Stimulated activated naive CD4-positive, alpha-beta T cell (primary cell): ENCODE measurements at regions not wholly inside any gene's neighbourhood (a gene's known extent, or its start where the extent isn't known, plus 50 kb on each side); places are given as distances from the start of the nearest gene placed in this dataset.

Source experiments
- DNase-seq, 6 experiments: peaks; one replicate each; lab custom pipeline; 2025; lab: John Stamatoyannopoulos, UW

DNA sequence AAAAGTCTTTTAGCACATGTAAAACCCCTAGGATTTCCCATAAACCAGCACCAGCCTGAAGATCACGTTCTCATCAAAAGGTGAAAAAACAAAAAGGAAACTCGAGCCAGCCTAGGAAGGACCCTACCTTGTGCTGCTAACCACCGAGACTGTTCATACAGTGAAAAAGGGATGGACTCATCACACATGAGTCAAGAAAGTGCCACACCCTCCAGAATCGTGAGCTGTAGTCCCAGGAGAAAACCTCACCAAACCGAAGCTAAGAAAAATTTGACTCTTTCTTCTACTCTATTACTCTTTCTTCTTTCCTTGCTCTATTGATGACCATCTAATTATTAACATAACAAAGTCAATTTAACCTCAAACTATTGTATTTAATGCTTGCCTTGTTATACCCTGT lies 124.8 kb upstream of the USP9Y start:
- no peak for DNase-seq

- peak in 2 of 6 experiments; percentile 0 to 42 for DNase-seq
Observed at GRCh38 chrY:12593532-12594216, 107.4 kb upstream of the USP9Y start.

GRCh38 chrY:12598783-12599182 lies 102.2 kb upstream of the USP9Y start:
- DNase-seq: peak in 1 of 6 experiments; percentile 7

DNA sequence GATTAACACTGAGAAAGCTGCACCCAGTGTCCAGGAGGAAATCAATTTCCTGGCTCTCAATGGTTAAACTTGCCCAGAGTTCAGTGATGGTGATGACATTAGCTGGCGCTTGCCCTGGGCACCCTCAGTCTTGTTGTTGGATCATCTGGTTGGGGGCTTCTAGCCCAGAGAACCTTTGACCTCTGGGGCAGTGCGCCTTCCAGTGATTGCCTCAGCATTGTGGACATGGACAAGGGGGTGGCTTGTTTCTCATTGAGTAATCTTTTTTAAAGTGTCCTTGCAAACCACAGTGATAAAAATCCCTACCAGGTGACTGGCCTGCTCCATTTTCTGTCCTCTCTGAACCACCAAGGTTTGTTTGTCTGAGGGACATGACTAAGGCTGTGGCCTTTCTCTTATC lies 95.6 kb upstream of the USP9Y start:
- no peak for DNase-seq

DNA sequence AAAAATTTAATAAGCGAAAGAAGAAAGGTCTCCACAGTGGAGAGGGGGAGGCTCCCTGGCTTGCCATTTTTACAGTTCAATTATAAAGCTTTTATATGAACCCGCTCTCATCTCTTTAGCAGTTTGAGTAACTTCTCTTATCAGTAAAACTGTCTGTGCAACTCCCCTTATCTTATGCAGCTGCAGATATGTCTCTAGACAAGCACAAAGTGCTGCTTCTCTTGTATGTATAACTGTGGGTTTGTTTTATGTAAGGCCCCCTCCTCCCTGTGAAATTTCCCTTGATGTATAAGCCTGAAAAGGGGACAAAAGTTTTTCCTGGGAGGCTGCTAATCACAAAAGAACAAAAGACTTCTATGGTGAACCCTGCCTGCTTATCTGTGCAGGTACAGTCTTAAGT lies 90.2 kb upstream of the USP9Y start:
- DNase-seq: no peak

- no peak for DNase-seq
Observed at GRCh38 chrY:12615733-12616446, 85.1 kb upstream of the USP9Y start.

DNA sequence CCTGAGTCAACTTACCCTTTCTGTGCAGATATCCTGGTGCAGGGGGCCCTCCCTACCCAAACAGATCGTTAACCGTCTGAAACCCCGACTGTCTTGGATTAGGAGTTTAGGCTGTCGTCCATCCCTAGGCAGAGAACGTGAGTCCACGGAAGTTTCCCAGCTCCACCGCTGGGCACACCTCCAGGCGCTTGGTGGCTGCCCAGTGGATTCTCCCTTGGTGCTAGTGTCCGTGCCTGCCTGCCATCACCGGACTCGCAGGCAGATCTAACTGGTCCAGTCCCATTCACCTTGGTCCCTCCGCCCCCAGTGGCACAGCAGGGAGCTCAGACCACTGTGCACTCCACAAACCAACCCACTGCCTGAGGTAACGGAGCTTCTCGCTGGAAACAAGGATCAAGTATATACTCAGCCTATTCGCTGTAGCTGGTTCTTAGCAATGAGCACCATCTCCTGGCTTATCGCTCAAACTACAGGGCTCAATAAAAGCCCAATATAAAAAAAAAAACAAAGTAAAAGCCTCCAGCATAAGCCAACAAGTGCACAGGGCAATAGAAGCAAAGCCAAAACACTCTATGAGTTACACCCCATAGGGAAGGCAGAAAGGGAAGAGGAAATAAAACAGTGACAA lies 79.5 kb upstream of the USP9Y start:
- DNase-seq: peak in 1 of 6 experiments; percentile 19

GRCh38 chrY:12623204-12623603 lies 77.8 kb upstream of the USP9Y start:
- DNase-seq: no peak

DNA sequence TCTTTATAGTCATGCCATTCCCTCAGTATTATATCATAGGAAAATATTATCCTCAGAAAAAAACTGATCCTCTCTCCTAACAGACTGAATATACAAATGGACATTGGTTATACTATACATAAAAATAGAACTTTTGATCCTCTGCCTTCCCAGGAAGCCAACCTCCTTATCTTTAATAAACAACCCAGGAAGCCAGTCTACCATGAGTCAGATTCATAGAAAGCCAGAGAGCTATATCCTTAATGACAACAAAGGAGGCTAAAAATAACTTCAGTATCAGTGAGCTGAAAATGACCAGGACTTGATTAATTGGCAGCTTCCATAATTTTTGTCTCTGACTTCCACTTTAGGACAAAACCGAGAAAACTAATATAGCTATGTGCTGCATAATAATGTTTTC lies 58.0 kb upstream of the USP9Y start:
- no peak for DNase-seq

GRCh38 chrY:12643693-12644348 lies 57.2 kb upstream of the USP9Y start:
- DNase-seq: no peak

GRCh38 chrY:12651095-12651494 lies 49.9 kb upstream of the USP9Y start:
- DNase-seq: no peak
